Caco-2 (cell line): ENCODE measurements at regions not wholly inside any gene's neighbourhood (a gene's known extent, or its start where the extent isn't known, plus 50 kb on each side); places are given as distances from the start of the nearest gene placed in this dataset.

Source experiments
- BruUV-seq: library from RNA; stranded (reverse); fragments of 400-500 nt; replicated peaks from 2 replicates; lab custom pipeline; 2021; lab: Mats Ljungman, UMichigan
- CTCF ChIA-PET: fragments of 300-600 bp; sonication (Branson Sonifier 250); formaldehyde crosslinking; loops from one replicate; lab custom pipeline; 2022; ENCODE audit warnings: antibody characterized with exemption; lab: Charles Lee
- POLR2A ChIA-PET: fragments of 300-600 bp; sonication (Branson Sonifier 250); formaldehyde crosslinking; loops from one replicate; lab custom pipeline; 2022; ENCODE audit warnings: antibody characterized with exemption; lab: Charles Lee
- DNase-seq, 2 experiments: peaks; one replicate each; pipeline versions ENCODE4 v3.0.0 to v3.0.0-alpha.2; 2020 to 2022
- H3K27me3 ChIP-seq: replicated peaks from 2 replicates; pipeline ENCODE4 v1.6.0; 2011; ENCODE audit warnings: low read length; ENCODE audit not compliant: control insufficient read depth, insufficient read depth
- H3K36me3 ChIP-seq: 2 replicates; pipeline ENCODE4 v1.5.1; 2011; ENCODE audit warnings: low read length; ENCODE audit not compliant: control insufficient read depth, insufficient read depth
- H3K4me1 ChIP-seq: fragments of 250-450 bp; sonication (Bioruptor Pico); 2 replicates; pipeline ENCODE4 v1.5.1; 2020; ENCODE audit warnings: mild to moderate bottlenecking
- H3K4me3 ChIP-seq: 2 replicates; pipeline ENCODE4 v1.5.1; 2011; ENCODE audit warnings: low read depth, mild to moderate bottlenecking, control low read depth, low read length
- H3K9me3 ChIP-seq: fragments of 250-450 bp; sonication (Bioruptor Pico); 2 replicates; pipeline ENCODE4 v1.5.1; 2020; ENCODE audit warnings: mild to moderate bottlenecking, moderate library complexity
- H3K27ac Mint-ChIP-seq: one replicate; pipeline ENCODE4 v1.8.0; 2022; ENCODE audit warnings: mixed read lengths; ENCODE audit not compliant: unreplicated experiment
- H3K27me3 Mint-ChIP-seq: one replicate; pipeline ENCODE4 v1.8.0; 2022; ENCODE audit warnings: mixed read lengths; ENCODE audit not compliant: insufficient read depth, unreplicated experiment
- H3K36me3 Mint-ChIP-seq: one replicate; pipeline ENCODE4 v1.8.0; 2022; ENCODE audit warnings: mild to moderate bottlenecking, mixed read lengths; ENCODE audit not compliant: insufficient read depth, unreplicated experiment
- H3K4me1 Mint-ChIP-seq: one replicate; pipeline ENCODE4 v1.8.0; 2022; ENCODE audit warnings: low read depth, mixed read lengths; ENCODE audit not compliant: unreplicated experiment
- H3K4me3 Mint-ChIP-seq: one replicate; pipeline ENCODE4 v1.8.0; 2022; ENCODE audit warnings: mild to moderate bottlenecking, moderate library complexity, mixed read lengths; ENCODE audit not compliant: unreplicated experiment
- H3K9me3 Mint-ChIP-seq: one replicate; pipeline ENCODE4 v1.8.0; 2022; ENCODE audit warnings: mixed read lengths; ENCODE audit not compliant: unreplicated experiment
- CTCF ChIP-seq, 2 experiments: fragments of 200-600 bp in 1 of 2; IDR thresholded peaks; 1 replicate in 1 of 2; 2 replicates in 1 of 2; pipeline versions ENCODE4 v1.5.1 to v1.8.0; 2011 to 2022; ENCODE audit warnings: antibody characterized with exemption in 1 of 2, control low read depth in 1 of 2, inconsistent platforms in 1 of 2, low read depth in 1 of 2, low read length in 1 of 2, mild to moderate bottlenecking in 1 of 2, moderate library complexity in 1 of 2; ENCODE audit not compliant: insufficient read depth in 1 of 2, severe bottlenecking in 1 of 2, unreplicated experiment in 1 of 2
- intact Hi-C: fragments of 100-400 bp; cut with micrococcal nuclease; formaldehyde crosslinking; loops from one replicate; pipeline ENCODE4 v1.10.0; 2022; ENCODE audit not compliant: unreplicated experiment

GRCh38 chr1:175824079-175824478 lies 80.7 kb upstream of the TNR start:
- H3K27me3 Mint-ChIP-seq: peaks cover 4% of the 10 kb centered on the region
- H3K36me3 ChIP-seq: no peaks in the 10 kb centered on the region
- intact Hi-C loops: no loop called here
- no peaks in the 10 kb centered on the region for H3K27me3 ChIP-seq
- no TSS peak for BruUV-seq
- no peak overlapping the region for H3K27ac Mint-ChIP-seq
- no peak overlapping the region for H3K4me3 Mint-ChIP-seq
- peaks cover 12% of the 10 kb centered on the region for H3K4me1 Mint-ChIP-seq
- H3K9me3 Mint-ChIP-seq: peaks cover 10% of the 10 kb centered on the region
- CTCF ChIA-PET: no interaction called here
- POLR2A ChIA-PET: no interaction called here
- DNase-seq: no peak
- peaks cover 10% of the 10 kb centered on the region; the same call in 1 of the 2 replicates for H3K9me3 ChIP-seq
- H3K4me1 ChIP-seq: peaks cover 16% of the 10 kb centered on the region
- no peak overlapping the region for H3K4me3 ChIP-seq
- H3K36me3 Mint-ChIP-seq: no peaks in the 10 kb centered on the region
- no peak for TF ChIP-seq CTCF (IDR thresholded peaks at IDR 0.05; ENCODE audit: insufficient read depth in 1 of 2, low read depth in 1 of 2, low read length in 1 of 2, severe bottlenecking in 1 of 2, unreplicated experiment in 1 of 2)

GRCh38 chr1:175823406-175823805 lies 80.0 kb upstream of the TNR start:
- peaks cover 16% of the 10 kb centered on the region for H3K4me1 ChIP-seq
- DNase-seq: no peak
- no peak for TF ChIP-seq CTCF (IDR thresholded peaks at IDR 0.05; ENCODE audit: insufficient read depth in 1 of 2, low read depth in 1 of 2, low read length in 1 of 2, severe bottlenecking in 1 of 2, unreplicated experiment in 1 of 2)
- H3K9me3 ChIP-seq: peaks cover 7% of the 10 kb centered on the region; the same call in 1 of the 2 replicates
- Mint-ChIP-seq H3K9me3 (peaks cover 10% of the 10 kb centered on the region), H3K27me3 (peaks cover 5% of the 10 kb centered on the region), H3K4me1 (peaks cover 12% of the 10 kb centered on the region), H3K4me3 (no peak overlapping the region), H3K36me3 (no peaks in the 10 kb centered on the region), H3K27ac (no peak overlapping the region)
- no peaks in the 10 kb centered on the region for H3K36me3 ChIP-seq
- no peak overlapping the region for H3K4me3 ChIP-seq
- ChIA-PET POLR2A (no interaction called here), CTCF (no interaction called here)
- H3K27me3 ChIP-seq: no peaks in the 10 kb centered on the region
- BruUV-seq: no TSS peak
- intact Hi-C loops: no loop called here

GRCh38 chr1:175822580-175822979 lies 79.2 kb upstream of the TNR start:
- CTCF ChIA-PET: no interaction called here

More at GRCh38 chr1:175822580-175822979, 79.2 kb upstream of the TNR start:
- DNase-seq: no peak
- H3K36me3 Mint-ChIP-seq: no peaks in the 10 kb centered on the region
- no peak overlapping the region for H3K27ac Mint-ChIP-seq
- Histone ChIP-seq H3K27me3 (no peaks in the 10 kb centered on the region), H3K4me1 (peaks cover 16% of the 10 kb centered on the region), H3K36me3 (no peaks in the 10 kb centered on the region), H3K9me3 (peaks cover 4% of the 10 kb centered on the region; the same call in 1 of the 2 replicates), H3K4me3 (no peak overlapping the region)
- peaks cover 5% of the 10 kb centered on the region for H3K27me3 Mint-ChIP-seq
- peaks cover 12% of the 10 kb centered on the region for H3K4me1 Mint-ChIP-seq
- intact Hi-C loops: no loop called here
- BruUV-seq: no TSS peak
- no peak for TF ChIP-seq CTCF (IDR thresholded peaks at IDR 0.05; ENCODE audit: insufficient read depth in 1 of 2, low read depth in 1 of 2, low read length in 1 of 2, severe bottlenecking in 1 of 2, unreplicated experiment in 1 of 2)
- no peak overlapping the region for H3K4me3 Mint-ChIP-seq
- H3K9me3 Mint-ChIP-seq: peaks cover 10% of the 10 kb centered on the region
- POLR2A ChIA-PET: no interaction called here
